Embryonic facial prominence (tissue), 1 donor: ENCODE measurements at regions not wholly inside any gene's neighbourhood (a gene's known extent, or its start where the extent isn't known, plus 50 kb on each side); places are given as distances from the start of the nearest gene placed in this dataset.

Experiments used
- DNase-seq: peaks from one replicate; pipeline ENCODE4 v3.0.0-alpha.2; 2016; ENCODE audit errors: extremely low spot score

DNA sequence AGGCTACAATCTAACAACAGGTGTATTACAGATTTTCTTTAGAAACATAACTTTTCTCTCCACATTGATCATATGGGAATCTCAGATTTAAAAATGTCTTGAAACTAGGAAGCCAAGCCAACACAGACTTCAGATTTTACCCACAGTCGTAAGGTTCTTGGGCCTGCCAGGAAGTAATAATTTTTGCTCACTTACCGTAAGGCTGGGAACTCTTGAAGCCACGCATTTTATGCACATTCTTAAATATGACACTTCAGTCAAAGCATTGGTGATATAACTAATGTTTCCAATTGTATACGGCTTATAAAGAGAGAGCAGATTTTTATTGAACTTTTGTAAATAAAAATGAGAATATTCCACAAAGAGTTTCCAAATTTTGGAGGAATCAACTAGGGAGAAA, 328.9 kb upstream of the TRPC7 start:
- no peak for DNase-seq

- DNase-seq = no peak
Measured at GRCh38 chr5:136689552-136689951, 324.2 kb upstream of the TRPC7 start.

- DNase-seq = no peak
Measured at GRCh38 chr5:136686192-136686872, 321.0 kb upstream of the TRPC7 start.

DNA sequence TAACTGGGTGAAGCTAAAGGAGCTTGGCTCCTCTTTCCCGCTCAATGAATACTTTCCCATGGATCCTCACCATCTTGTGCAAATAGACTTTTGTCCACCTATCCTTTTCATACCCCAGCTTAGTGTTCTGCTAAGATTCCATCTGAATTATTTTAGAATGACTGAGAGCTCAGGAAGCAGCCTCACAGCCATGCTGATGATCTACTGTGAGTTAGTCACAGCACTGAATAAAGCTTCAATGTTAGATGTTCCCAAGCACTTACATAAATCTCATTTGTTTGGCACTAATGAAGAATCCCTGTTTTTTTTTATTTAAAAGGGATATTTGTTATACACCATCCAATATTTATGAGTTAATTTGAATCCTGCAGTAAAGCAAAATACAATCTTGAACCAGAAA, 317.6 kb upstream of the TRPC7 start:
- DNase-seq = no peak

GRCh38 chr5:136679233-136679632, 313.9 kb upstream of the TRPC7 start:
- DNase-seq = no peak

- no peak for DNase-seq
Measured at GRCh38 chr5:136677217-136677616, 311.9 kb upstream of the TRPC7 start.

DNA sequence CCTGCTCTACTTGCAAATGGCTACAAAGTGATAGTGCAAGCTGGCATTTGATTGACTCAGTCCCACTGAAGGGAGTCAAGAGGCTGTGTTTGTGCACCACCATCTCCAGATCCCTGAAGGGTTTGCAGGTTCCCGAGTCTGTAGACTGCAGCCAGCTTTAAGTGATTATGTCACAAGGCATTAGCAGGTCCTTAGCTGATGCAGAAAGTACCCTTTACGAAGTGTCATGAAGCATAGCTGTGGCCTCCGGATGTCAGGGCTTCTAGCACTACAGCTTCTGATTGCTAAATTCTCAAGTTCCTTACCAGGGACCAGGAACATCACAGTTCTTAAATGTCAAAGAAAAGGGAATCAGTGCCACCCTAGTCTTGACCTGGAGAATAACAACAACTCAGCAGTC, 311.3 kb upstream of the TRPC7 start:
- no peak for DNase-seq

DNA sequence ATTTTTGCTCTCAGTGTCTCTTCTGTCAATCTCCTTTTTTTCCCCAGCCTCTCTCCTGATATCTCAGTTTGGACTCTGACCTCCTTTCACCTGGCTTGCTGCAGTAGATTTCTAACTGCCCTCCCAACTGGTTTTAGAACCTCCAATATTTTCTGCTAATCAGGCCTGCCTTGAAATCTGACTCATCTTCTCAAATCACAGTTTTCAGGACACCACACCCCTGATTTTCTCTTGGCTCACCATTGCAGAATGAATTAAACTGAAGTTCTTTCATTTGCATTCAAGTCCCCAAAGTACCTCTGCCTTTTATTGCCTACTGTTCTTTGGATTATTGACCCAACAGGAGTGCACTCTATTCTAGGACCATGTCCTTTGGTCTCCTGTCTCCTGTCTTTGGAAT, 310.4 kb upstream of the TRPC7 start:
- no peak for DNase-seq

- DNase-seq = no peak
Measured at GRCh38 chr5:136674178-136674577, 308.8 kb upstream of the TRPC7 start.

DNA sequence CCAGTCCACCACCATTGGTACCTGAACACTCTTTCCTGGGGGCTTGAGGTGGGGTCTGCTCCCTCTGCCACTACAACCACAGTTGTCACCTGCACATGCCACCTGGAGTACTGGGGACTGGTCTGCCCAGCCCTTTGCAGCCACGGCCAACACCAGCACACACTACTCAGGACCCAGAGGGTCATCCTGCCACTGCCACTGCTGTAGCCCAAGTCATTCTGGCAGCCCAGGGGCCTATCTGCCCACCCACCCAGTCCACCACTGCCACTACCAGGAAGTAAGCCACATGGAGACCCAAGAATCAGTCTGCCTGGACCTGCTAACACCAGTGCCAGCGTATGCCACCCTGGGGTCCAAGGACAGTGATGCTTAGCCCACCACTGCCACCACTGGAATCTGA, 302.4 kb upstream of the TRPC7 start:
- no peak for DNase-seq

GRCh38 chr5:136666970-136667620, 301.8 kb upstream of the TRPC7 start:
- no peak for DNase-seq

- DNase-seq = no peak
Measured at GRCh38 chr5:136665331-136665730, 300.0 kb upstream of the TRPC7 start.

GRCh38 chr5:136661026-136661425, 295.7 kb upstream of the TRPC7 start:
- no peak for DNase-seq

- DNase-seq = no peak
Measured at GRCh38 chr5:136656811-136657210, 291.5 kb upstream of the TRPC7 start.

- no peak for DNase-seq
Measured at GRCh38 chr5:136655468-136655867, 290.1 kb upstream of the TRPC7 start.

GRCh38 chr5:136646915-136647314, 281.6 kb upstream of the TRPC7 start:
- DNase-seq = no peak

- no peak for DNase-seq
Measured at GRCh38 chr5:136642976-136643375, 277.6 kb upstream of the TRPC7 start.

DNA sequence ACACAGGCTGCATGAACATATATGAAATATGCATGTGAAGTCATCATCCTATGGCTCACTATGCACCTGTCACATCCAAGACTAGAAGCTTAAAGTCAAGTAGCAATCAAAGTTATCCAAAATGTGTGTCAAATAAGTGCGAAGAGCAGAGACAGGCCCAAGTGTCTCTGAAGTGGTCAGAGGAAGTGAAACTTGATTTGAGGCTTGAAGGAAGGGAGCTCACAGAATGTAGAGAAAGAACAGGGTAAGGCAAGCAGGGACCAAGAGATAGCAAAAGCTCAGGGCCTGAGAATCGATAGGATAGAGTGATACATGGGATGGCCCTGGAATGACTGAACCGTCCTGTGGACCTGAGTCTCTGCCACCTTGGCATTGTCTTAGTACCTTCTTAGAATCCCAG, 274.3 kb upstream of the TRPC7 start:
- no peak for DNase-seq

- DNase-seq = no peak
Measured at GRCh38 chr5:136638084-136638483, 272.7 kb upstream of the TRPC7 start.

- no peak for DNase-seq
Measured at GRCh38 chr5:136636001-136636400, 270.7 kb upstream of the TRPC7 start.

GRCh38 chr5:136631186-136631585, 265.8 kb upstream of the TRPC7 start:
- DNase-seq = no peak

DNA sequence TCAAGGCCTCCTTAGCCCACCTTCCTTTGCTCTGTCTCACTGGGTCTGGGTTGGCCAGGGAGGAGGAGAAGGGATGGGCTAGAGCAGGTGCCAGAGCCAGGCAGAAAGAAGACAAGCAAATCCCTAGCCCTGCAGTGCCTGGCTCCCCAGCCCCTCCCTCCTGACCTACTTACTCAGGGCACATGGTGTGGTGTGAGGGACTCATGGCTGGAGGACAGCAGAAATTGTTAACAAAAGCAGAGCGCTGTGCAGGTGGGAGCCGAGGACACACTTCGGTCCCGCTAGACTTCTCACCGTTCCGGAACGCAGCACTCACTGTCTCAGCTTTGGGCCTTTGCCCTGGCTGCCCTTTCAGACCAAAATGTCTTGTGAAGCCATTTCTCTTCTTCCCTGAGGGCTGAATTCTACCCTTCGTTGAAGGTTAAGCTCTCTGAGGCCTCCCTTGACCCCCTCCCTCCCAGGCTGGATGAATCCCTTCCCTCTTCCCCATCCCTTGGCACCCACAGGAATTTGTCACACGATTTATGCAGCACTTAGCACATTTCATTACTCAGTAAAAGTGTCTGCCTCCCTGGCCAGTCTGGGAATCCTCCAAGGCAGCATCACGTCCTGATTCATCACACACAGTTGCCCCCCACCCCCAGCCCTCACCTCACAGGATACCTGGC, 263.9 kb upstream of the TRPC7 start:
- no peak for DNase-seq

- no peak for DNase-seq
Measured at GRCh38 chr5:136626531-136626930, 261.2 kb upstream of the TRPC7 start.
